Neural cell (in vitro differentiated cells): ENCODE measurements at regions not wholly inside any gene's neighbourhood (a gene's known extent, or its start where the extent isn't known, plus 50 kb on each side); places are given as distances from the start of the nearest gene placed in this dataset.

ENCODE experiments used
- CTCF ChIP-seq: fragments of 450-650 bp; IDR thresholded peaks from 2 replicates; pipeline ENCODE4 v1.5.1; 2014; ENCODE audit warnings: antibody characterized with exemption, mild to moderate bottlenecking, moderate library complexity; ENCODE audit not compliant: poor library complexity, severe bottlenecking
- EP300 ChIP-seq: fragments of 450-650 bp; conservative IDR thresholded peaks from 2 replicates; pipeline ENCODE4 v1.6.1; 2014; ENCODE audit warnings: antibody characterized with exemption, mild to moderate bottlenecking, moderate library complexity; ENCODE audit not compliant: poor library complexity, severe bottlenecking
- EZH2 ChIP-seq: fragments of 200-600, 300-800 bp; shearing (Covaris generic), sonication (generic); IDR thresholded peaks from 2 replicates; pipeline ENCODE4 v1.6.1; 2014; ENCODE audit warnings: antibody characterized with exemption, low read length, borderline replicate concordance, mild to moderate bottlenecking; ENCODE audit not compliant: insufficient read depth, poor library complexity, severe bottlenecking
- RAD21 ChIP-seq: fragments of 450-650 bp; conservative IDR thresholded peaks from 2 replicates; pipeline ENCODE4 v1.6.1; 2014; ENCODE audit warnings: antibody characterized with exemption, mild to moderate bottlenecking, moderate library complexity
- REST ChIP-seq: IDR thresholded peaks from 2 replicates; pipeline ENCODE4 v1.6.1; 2012; ENCODE audit warnings: borderline replicate concordance
- SMC3 ChIP-seq: fragments of 450-650 bp; conservative IDR thresholded peaks from 2 replicates; pipeline ENCODE4 v1.6.1; 2014; ENCODE audit warnings: antibody characterized with exemption, mild to moderate bottlenecking, moderate library complexity; ENCODE audit not compliant: poor library complexity
- TAF1 ChIP-seq: IDR thresholded peaks from 2 replicates; pipeline ENCODE4 v1.6.1; 2012; ENCODE audit warnings: low read depth

- no peak for TF ChIP-seq RAD21
- TF ChIP-seq TAF1: no peak
- no peak for TF ChIP-seq CTCF
- TF ChIP-seq EZH2: no peak
- TF ChIP-seq REST: no peak
- TF ChIP-seq SMC3: no peak
- no peak for TF ChIP-seq EP300
These were observed 235.0 kb downstream of the CHD9NB start for GRCh38 chr16:52817696-52818095.
